NCI-H1092 (cell line): ENCODE measurements at regions not wholly inside any gene's neighbourhood (a gene's known extent, or its start where the extent isn't known, plus 50 kb on each side); places are given as distances from the start of the nearest gene placed in this dataset.

Source experiments
- DNase-seq: peaks from one replicate; lab custom pipeline; 2025; lab: John Stamatoyannopoulos, UW

DNA sequence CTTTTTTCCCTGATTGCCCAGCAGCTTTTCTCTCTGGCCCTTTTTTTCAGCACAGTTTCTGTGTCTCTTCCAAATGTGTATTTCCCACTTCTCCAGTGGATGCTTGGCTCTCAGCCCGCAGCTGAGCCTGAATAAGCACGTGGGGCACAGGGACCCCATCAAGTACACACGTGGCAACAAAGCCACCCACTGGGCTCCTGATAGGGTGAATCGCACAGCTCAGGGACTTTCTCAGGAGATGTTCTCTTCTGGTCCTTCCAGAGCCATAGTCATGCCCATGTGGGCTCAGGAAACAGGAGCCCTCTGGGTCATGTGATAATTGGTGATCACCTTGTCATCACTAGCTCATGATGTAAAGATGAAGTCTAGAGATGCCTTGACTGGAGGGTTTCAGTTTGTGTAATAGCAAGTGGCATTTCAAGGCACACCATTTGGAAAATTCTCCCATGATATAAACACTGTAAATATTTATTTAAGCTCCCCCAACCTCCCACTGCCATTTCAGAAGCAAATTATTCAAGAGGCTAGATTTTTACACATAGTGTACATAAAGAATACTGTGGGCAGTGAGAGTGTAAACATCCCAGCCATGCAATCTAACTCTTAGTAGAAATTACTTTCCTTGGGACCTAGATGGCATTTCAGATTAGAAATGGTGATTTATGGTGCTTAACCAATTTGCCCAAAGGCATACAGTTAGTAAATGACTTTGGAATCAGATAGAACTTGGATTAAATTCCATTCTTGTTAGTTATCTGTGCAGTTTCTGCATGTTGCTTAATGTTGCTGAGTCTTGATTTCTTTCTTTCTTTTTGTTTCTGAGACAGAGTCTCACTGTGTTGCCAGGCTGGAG, 597.5 kb downstream of the SLC4A3 start:
- DNase-seq, result no peak

DNA sequence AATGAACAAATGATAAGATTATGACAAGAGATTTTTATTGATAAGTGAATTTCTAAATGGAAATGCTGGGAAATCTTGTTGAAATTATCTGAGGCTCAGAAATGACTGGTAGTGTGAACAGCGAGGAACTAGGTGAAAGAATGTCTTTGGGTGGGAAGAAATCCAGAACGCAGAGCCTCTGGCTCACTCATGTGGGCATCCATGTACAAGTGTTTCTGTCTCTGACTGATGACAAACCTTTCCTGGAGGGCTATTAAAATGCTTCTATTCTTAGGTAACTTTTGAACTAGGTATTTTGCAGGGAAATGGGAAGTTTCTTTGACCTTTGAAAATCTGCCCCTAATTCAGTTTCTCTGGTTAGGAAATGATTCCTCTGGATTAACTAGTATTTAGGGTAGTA, 598.6 kb downstream of the SLC4A3 start:
- no peak for DNase-seq

DNA sequence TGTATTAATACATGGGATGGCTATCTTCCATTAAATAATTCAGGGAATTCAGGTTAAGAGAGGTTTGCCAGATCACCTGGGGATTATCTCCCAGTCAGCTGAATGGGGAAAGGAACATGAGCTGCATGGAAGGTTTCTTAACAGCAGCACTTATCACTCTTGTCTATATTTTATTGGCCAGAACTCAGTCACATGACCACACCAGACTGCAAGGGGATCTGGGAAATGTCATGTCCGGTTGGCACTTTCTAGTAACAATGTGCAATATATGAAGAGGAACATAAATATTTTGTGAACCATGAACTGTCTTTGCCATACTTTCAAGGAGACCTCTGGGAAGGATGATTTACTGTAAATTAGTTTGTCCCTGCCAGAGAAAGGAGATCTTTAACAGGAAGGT, 599.1 kb downstream of the SLC4A3 start:
- DNase-seq, result no peak

DNA sequence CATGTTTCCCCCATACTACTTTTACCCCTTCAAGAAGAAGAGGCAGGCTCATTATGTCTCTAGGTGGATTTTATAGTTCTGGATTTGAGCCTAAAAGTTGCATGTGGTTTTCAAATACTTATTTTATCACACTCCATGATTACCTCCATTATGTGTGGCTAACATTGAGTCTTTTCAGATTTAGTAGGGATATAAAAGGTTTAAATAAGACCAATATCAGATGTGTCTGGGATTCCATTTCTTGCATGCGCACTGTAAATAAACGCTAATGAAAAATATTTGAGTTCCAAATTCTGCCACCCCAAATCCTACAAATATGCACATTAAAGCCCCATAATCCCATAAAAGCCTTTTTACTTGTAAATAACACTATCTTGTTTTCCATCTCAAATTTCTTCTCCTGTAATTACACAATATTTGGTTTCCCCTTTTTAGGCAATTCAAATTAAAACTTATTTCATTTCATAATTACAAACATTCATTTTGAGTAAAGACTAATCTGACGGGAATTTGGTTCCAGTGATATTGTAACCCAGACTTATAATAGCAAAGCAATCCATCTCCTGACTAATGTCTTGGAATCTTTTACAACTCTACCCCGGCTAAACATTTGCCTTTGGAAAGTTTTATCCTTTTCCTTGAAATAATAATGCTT, 600.0 kb downstream of the SLC4A3 start:
- DNase-seq, result no peak

DNA sequence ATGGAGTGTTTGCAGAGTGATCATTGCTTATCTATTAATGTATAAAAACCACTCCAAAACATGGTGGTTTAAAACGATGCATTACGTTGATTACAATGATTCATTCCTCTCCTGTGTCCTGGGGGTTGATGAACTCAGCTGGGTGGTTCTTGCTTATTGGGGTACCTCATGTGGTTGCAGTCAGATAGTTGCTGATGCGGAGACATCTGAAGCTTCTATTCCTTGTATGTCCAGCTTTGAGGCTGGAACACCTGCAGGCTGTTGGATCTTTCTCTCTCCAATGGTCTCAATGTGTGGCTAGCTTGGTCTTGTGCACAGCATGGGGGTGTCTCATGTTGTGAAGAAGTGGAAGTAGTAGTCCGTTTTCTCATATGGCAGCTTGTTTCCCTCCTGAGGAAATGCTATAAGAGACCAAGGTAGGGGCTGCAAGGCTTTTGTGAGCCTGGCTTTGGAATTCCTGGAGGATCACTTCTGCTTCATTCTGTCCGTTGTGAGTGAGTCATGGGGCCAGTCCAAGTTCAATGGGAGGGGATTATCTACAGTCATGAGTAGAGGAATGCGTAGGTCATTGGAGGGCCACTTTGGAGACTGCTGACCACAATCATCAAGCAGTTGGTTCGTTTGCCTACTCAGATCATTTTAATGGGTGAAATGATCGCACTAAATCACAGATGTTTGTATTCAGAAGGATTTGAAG, 601.0 kb downstream of the SLC4A3 start:
- no peak for DNase-seq

DNA sequence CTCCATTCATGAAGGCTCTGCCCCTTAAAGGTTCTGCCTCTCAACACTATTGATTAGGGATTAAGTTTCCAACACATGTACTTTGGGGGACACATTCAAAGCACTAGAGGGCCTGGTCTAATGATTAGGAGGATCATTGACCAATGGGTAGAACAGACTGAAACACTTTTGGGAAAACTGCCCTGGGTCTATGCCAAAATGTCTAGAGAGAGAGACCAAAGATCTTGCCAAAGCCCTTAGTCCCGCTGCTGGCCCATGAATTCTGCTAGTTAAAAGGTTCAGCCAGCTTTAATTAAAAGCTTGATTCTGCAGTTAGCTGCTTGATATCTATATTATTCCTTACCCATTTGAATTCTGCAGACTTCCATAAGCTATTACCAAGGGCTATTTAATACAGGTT, 613.2 kb downstream of the SLC4A3 start:
- DNase-seq, result peak; percentile 29

DNA sequence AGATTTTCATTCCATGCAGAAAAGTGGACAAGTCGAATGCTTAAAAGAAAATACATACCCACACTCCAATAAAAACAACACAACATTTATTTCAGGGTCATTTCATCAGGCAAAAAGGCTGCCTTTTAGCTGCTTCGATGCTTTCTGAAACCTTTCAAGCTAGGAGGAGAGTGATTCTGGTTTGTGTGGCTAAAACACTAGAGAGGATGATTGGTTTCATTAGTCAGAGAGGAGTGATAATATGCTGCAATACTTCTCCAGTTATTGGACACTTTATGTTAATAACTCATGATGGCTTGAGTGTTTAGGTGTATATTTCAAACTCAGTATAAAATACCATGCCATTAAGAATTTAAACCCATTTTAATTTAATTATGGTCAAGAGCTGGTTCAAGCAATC, 614.0 kb downstream of the SLC4A3 start:
- DNase-seq, result no peak

DNA sequence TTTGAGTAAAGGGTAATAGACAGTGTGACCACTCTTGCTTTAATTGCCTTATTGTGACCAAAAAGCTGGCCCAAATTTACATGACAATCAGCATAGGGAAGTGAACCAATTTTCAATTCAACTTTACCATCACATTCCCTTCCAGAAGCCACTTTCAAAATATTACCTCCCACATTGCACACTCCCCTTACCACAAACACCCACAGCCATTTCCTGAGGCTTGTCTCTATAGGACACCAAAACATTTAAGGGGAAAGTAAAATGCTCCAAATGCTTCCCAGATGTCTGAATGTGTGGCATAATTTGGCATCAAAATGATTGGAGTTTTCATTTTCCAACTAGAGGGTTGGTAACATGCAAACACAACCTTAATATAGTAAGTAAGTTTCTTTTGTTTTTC, 616.1 kb downstream of the SLC4A3 start:
- DNase-seq, result no peak

DNA sequence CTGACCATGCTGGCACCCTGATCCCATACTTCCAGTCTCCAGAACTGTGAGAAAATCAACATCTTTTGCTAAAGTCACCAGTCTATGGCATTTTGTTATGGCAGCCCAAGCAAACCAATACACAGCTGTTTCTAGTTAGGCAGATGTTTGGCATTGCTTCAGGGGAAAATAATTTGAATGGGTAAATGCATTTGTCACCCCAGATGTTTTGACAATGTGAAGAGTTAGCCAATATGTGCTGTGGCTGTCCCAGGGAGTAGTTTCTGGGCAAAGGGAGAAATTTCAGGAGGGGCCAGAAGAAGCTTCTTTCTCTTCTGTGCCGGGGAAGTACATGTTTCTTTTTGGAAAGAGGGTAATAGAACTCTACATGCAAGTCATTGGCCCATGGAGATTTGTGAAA, 619.0 kb downstream of the SLC4A3 start:
- no peak for DNase-seq

DNA sequence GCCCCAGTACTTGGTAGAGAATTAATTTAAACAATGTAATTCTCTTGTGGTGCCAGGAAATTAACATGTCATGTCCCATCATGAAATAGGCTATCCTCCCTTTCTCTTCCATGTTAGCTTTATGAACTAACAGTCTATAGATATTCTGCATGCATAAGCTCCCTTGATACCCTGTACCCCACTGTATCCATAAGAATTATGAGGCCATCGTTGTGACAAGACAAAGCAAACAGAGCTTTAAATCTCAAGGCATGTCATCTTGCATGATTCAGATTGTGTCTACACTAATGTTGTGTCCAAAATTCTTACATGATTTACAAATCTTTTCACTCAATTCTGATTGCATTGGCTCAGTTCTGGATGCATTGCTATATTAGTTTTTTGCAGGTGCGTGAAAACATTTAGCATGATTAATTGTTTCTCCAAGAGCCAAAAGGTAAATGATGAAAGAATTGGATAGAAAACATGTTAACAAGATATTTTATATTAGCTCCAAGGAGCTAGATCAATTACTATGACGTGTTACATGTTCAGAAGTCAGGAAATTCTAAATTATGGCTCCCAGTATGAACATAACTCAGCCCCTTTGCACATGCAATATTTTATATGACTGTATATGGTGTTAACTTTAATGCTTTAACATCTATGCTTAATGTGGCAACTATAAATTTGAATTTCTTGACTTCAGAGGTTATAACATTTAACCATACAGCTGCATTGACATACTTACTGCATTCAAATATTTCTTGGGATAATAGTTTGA, 620.3 kb downstream of the SLC4A3 start:
- no peak for DNase-seq

DNA sequence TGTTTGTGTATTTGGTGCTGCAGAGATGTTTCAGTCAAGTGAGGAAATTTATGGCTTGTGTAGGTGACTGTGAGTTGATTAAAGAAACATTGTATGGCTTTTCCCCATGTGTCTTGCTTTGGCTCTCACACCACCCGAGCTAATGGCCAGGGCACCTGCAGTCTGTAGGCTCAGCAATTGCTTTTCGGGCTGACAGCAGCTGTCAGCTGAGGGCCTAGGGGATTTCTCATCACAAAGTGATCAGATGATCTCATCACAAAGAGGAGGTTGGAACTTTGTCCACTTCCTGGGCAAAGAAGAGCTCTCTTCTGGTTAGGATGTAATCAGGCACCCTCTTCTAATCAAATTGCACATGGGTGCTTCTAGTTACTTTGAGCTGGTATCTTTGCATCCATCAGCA, 632.2 kb downstream of the SLC4A3 start:
- no peak for DNase-seq

DNA sequence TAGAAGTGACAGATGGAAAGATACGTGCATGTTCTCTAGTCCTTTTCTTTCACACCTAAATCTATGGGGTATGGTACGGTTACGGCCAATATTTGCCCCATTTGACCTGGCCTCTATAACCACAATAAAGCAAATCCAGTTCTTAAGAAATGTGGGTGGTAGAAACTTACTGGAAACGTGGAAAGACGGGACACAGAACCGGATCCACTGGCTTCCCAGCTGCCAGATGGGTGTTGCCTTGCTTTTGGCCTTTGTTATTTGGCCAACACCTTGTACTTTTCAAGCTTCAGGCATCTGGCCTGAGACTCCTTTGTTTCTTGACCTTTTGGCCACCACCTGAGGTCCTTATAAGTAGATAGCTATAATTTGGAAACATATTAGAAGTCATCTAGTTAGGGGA, 635.9 kb downstream of the SLC4A3 start:
- DNase-seq, result no peak

DNA sequence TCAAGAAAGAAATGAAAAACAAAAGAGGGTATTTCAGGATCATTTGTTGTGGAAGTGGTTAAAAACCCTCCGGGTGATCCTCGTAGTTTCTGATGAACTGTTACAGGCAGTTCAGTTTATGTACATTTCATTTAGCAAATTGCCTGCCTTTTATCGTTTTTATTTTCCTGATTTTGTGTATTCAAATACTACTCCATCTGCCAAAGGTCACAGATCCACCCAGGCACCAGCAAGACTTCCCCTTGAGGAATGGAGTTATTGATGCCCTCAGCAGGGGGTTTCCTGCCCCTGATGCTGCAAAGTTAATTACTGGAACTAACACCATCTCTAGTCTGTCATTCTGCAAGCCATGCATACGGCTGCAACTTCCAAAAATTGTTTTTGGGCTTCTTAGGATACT, 641.9 kb downstream of the SLC4A3 start:
- DNase-seq, result no peak

DNA sequence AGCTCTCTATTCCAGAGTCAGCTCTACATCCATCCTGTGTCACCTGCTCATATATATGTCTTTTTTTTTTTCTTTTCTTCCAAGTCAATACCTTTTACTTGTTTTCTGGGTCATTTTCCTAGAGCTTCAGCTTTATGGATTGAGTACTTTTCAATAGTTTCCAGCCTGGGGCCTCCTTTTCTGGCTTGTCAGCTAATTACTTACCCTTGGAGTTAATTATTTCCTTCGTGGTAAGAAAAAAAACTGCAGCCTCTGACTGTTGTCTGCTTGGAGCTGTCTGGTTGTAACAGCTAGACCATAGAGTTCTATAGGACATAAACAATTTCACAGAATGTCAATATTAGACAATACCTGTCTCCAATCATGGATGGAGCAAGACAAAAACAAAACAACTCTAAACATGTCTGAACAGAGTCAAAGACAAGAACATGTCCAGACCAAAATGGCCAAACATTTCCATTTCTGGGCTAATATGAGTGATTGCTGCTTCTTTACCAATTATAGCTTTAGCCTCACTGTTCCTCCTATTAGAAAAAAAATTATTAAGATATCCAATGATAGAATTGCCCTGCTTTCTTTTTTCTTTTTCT, 643.1 kb downstream of the SLC4A3 start:
- no peak for DNase-seq

DNA sequence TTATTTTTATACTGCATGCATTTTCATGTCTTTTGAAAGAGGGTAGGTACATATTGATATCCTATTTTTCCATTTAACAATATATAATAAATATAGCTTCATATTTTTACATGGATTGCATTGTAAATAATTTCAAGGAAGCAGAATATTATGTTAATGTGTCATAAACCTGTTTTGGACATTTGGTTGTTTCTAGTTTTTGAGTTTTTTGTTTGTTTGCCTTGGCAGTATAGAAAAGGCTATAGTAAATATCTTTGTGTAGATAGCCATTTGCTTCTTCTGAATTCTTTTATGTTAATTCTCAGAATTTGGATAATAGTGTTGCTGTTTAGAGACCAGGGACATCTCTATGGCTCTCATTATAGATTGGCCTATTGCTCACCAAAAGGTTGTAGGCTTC, 645.2 kb downstream of the SLC4A3 start:
- DNase-seq, result no peak

DNA sequence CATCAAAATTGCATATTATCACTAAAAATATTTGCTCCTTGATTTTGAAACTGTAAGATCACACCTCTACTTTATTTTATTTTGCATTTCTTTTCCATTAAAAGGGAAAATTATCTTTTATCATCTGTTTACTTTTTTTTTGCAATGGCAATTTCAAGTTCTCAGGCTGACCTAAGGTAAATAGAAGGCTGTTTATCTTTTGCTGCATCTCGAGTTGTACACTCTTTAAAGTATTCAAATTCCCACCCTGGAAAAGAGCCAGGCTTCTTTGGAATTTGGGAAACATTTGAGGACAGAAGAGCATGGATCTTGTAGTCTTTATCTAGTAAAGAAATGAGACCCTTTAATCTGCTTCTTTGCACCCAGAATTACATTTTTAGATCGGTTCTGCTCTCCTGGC, 645.7 kb downstream of the SLC4A3 start:
- no peak for DNase-seq

DNA sequence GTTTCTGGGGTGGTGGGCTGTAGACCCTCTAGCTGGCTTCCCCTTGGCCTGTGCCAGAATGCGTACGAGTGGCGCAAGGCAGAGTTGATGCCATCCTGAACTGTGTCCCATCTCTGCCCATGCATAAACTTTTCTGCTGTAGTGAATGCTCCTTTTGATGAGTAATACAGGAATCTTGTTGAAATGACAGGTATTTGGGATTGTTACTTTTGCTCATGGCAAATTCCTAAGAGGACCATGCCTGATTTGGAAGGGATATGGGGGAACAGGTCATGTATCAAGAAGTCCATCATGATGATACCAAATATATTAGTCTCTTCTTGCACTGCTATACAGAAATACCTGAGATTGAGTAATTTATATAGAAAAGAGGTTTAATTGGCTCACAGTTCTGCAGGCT, 648.0 kb downstream of the SLC4A3 start:
- no peak for DNase-seq

DNA sequence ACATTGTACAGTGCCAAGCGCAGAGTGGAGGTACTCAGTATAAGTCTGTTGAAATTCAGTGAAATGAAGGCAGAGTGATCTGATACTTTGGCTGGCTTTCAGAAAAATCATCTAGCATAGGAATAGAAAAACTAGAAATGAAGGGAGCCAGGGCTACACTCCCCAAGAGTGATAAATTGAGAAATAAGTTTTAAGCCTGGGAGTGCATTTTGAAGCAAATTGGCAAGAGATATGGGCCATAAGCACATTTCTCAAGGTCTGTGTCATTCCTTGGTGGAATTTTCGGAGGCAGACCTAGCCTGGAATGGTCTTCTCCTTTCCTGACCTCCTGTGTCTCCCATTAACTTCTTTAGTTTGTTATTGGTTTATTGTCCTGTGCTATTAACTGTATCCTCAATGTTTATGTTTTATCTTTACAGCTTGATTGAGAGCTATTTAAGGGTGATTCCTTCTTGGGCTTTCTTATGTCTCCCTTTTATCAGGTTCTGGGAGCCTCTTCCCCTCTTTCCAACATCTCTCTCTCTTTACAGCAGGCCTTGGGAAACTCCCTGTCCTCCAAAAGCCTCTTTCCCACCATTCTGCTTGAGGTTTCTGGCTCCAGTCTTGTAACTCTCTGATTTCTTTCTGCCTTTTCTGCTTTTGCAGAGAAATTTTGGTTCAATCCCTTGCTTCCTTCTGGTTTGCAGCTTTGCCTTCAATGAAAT, 649.5 kb downstream of the SLC4A3 start:
- no peak for DNase-seq

DNA sequence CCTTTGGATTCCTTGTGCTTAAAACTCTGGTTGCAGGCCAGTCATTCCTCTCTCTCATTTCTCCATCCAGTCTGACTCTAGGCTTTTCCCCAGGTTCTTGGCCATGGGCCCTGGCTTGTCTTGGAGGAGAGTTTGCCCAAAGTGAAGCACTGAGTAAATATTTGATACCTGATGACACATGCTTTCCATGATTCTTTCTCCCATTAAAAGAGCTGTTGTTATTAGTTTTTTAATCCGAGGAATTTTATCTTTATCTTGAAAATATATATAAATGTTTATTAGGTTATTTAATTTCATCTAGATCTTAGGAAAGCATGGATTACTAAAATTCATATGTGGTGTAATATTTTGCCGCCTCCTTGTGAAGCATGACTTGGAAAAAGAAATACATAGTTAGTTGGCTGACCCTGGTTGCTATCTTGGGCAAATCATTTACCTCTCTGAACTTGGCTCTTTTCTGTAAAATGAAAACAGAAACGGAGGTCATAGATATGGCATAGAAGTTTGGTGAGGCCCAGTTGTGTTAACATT, 650.1 kb downstream of the SLC4A3 start:
- DNase-seq, result no peak

DNA sequence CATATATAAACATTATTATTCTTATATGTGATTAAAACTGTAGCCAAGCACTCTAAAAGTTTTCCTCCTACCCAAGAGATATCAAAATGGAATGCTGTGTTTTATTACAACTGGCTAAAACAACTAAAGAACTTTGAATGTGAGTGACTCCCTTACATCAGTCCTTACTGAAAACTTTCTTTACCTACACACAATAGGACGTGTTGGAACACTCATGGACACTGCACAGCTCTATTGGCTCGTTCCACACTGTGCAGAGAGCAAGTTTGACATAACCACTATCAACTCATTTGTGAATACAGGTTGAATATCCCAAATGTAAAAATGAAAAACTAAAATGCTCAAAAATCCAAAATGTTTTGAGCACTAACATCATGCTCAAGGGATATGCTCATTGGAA, 650.6 kb downstream of the SLC4A3 start:
- DNase-seq, result no peak

DNA sequence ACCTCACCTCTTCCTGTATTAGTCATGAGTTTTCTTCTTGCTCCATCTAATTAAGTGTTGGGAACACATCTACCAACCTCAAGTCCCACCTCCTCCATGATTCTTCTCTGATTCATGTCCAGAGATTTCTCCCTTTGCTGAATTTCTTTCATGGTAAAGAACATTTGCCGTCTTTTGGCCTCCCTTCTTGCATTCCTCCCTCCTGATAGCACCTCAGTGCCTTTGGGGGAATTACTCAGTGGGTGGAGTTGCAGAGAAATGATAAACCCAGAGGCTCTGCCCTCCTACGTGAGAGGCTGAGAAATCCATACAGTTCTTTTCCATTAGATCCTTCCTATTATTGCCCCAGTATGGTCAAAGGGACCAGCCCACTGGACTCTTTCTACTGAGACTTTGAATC, 651.9 kb downstream of the SLC4A3 start:
- no peak for DNase-seq
